ENCODE measurements at regions not wholly inside any gene's neighbourhood (a gene's known extent, or its start where the extent isn't known, plus 50 kb on each side); places are given as distances from the start of the nearest gene placed in this dataset.

DNA sequence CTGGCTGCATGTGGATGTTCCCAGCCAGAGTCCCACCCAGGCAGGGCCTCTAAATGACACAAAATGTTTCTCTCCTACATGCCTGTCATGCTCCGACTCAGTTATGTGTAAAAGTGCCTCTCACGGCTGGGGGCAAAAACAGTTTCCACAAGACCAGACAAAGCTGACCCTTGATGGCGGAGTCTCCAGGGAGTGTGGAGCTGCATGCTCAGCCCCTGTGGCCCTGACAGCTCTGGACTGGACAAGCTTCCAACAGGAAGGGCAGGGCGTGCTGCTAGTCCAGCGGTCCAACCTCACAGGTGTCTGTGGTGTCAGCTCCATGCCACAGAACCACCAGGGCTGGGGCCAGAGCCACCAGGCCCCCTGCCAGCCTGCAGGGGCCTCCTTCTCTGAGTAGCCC is 149.6 kb downstream of the CRYBB2 start:
- TF ChIP-seq, protein P1, sequence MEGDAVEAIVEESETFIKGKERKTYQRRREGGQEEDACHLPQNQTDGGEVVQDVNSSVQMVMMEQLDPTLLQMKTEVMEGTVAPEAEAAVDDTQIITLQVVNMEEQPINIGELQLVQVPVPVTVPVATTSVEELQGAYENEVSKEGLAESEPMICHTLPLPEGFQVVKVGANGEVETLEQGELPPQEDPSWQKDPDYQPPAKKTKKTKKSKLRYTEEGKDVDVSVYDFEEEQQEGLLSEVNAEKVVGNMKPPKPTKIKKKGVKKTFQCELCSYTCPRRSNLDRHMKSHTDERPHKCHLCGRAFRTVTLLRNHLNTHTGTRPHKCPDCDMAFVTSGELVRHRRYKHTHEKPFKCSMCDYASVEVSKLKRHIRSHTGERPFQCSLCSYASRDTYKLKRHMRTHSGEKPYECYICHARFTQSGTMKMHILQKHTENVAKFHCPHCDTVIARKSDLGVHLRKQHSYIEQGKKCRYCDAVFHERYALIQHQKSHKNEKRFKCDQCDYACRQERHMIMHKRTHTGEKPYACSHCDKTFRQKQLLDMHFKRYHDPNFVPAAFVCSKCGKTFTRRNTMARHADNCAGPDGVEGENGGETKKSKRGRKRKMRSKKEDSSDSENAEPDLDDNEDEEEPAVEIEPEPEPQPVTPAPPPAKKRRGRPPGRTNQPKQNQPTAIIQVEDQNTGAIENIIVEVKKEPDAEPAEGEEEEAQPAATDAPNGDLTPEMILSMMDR (IDR thresholded peaks at IDR 0.05) = no peak
- TF ChIP-seq POLR2A (IDR thresholded peaks at IDR 0.05) = no peak
